Type B pancreatic cell (in vitro differentiated cells): ENCODE measurements at regions not wholly inside any gene's neighbourhood (a gene's known extent, or its start where the extent isn't known, plus 50 kb on each side); places are given as distances from the start of the nearest gene placed in this dataset.

ENCODE experiments used
- DNase-seq: peaks from one replicate; pipeline ENCODE4 v3.0.0; 2021; ENCODE audit warnings: mixed read lengths; ENCODE audit not compliant: unreplicated experiment; ENCODE audit errors: extremely low spot score
- H3K27ac Mint-ChIP-seq: 2 replicates; pipeline ENCODE4 v1.8.0; 2021; ENCODE audit warnings: mild to moderate bottlenecking, mixed read lengths
- H3K27me3 Mint-ChIP-seq: 2 replicates; pipeline ENCODE4 v1.8.0; 2021; ENCODE audit warnings: mixed read lengths
- H3K36me3 Mint-ChIP-seq: 2 replicates; pipeline ENCODE4 v1.8.0; 2021; ENCODE audit warnings: mixed read lengths
- H3K4me1 Mint-ChIP-seq: one replicate; pipeline ENCODE4 v1.8.0; 2021; ENCODE audit warnings: mixed read lengths; ENCODE audit not compliant: unreplicated experiment
- H3K4me3 Mint-ChIP-seq: 2 replicates; pipeline ENCODE4 v1.8.0; 2021; ENCODE audit warnings: mild to moderate bottlenecking, mixed read lengths
- H3K9me3 Mint-ChIP-seq: 2 replicates; pipeline ENCODE4 v1.8.0; 2021; ENCODE audit warnings: mixed read lengths
- CTCF ChIP-seq: fragments of 200-600 bp; sonication (generic); conservative IDR thresholded peaks from 2 replicates; pipeline ENCODE4 v1.5.0; 2021; ENCODE audit warnings: antibody characterized with exemption, mild to moderate bottlenecking

DNA sequence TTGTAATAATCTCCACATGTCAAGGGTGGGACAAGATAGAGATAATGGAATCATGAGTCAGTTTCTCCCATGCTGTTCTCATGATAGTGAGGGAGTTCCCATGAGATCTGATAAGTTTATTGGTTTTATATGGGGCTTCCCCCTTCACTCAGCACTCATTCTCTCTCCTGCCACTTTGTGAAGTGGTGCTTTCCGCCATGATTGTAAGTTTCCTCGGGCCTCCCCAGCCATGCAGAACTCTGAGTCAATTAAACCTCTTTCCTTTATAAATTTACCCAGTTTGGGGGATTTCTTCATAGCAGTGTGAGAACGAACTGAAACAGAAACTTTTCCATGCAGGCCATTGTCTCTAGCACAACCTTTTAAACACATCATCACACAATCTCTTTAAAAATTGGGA, 221.5 kb upstream of the BRINP3 start:
- H3K36me3 Mint-ChIP-seq: no peaks in the 10 kb centered on the region
- H3K27me3 Mint-ChIP-seq: no peaks in the 10 kb centered on the region
- TF ChIP-seq CTCF: no peak
- H3K27ac Mint-ChIP-seq: no peak overlapping the region
- no peaks in the 10 kb centered on the region for H3K9me3 Mint-ChIP-seq
- no peak overlapping the region for H3K4me3 Mint-ChIP-seq
- DNase-seq: no peak
- H3K4me1 Mint-ChIP-seq: no peaks in the 10 kb centered on the region

DNA sequence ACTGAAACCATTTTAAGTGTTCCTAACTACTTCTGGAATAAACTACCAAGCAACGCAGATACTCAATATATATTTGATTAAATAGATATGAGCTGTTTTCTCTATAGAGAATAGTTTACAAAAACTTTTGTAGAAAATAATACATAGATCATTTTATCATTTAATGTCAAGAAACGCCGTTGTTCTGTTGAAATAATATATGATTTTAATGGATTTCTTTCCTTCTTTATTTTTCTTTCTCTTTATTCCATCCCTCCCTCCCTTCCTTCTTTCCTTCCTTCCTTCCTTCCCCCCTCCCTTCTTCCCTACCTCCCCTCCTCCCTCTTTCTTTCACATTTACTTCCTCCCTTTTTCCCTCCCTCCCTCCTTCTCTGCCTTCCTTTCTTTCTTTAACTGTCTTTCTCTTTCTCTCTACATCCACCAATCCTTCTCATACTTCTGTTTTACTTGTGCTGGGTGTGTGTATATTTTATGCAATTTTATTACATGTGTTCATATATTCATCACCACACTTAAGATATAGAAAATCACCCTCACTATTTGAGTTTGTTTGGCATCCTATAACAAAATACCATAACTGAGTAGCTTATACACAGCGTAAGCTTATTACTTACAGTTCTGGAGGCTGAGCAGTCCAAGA, 230.9 kb upstream of the BRINP3 start:
- H3K9me3 Mint-ChIP-seq: no peaks in the 10 kb centered on the region
- TF ChIP-seq CTCF: no peak
- DNase-seq: no peak
- H3K27ac Mint-ChIP-seq: no peak overlapping the region
- no peaks in the 10 kb centered on the region for H3K4me1 Mint-ChIP-seq
- H3K27me3 Mint-ChIP-seq: no peaks in the 10 kb centered on the region
- H3K36me3 Mint-ChIP-seq: no peaks in the 10 kb centered on the region
- no peak overlapping the region for H3K4me3 Mint-ChIP-seq

GRCh38 chr1:190711069-190711468, 233.4 kb upstream of the BRINP3 start:
- no peaks in the 10 kb centered on the region for H3K9me3 Mint-ChIP-seq
- TF ChIP-seq CTCF: no peak
- H3K4me1 Mint-ChIP-seq: no peaks in the 10 kb centered on the region
- H3K27me3 Mint-ChIP-seq: no peaks in the 10 kb centered on the region
- H3K36me3 Mint-ChIP-seq: no peaks in the 10 kb centered on the region
- DNase-seq: no peak
- no peak overlapping the region for H3K27ac Mint-ChIP-seq
- no peak overlapping the region for H3K4me3 Mint-ChIP-seq

- no peak for DNase-seq
- H3K27ac Mint-ChIP-seq: no peak overlapping the region
- no peaks in the 10 kb centered on the region for H3K36me3 Mint-ChIP-seq
- H3K27me3 Mint-ChIP-seq: no peaks in the 10 kb centered on the region
- H3K9me3 Mint-ChIP-seq: no peaks in the 10 kb centered on the region
- no peak overlapping the region for H3K4me3 Mint-ChIP-seq
- H3K4me1 Mint-ChIP-seq: no peaks in the 10 kb centered on the region
- TF ChIP-seq CTCF: no peak
These were observed 239.4 kb upstream of the BRINP3 start for GRCh38 chr1:190717055-190717454.

- no peaks in the 10 kb centered on the region for H3K27me3 Mint-ChIP-seq
- H3K4me1 Mint-ChIP-seq: no peaks in the 10 kb centered on the region
- no peak for TF ChIP-seq CTCF
- no peaks in the 10 kb centered on the region for H3K9me3 Mint-ChIP-seq
- H3K4me3 Mint-ChIP-seq: no peak overlapping the region
- DNase-seq: no peak
- no peaks in the 10 kb centered on the region for H3K36me3 Mint-ChIP-seq
- no peak overlapping the region for H3K27ac Mint-ChIP-seq
These were observed 259.4 kb upstream of the BRINP3 start for GRCh38 chr1:190736971-190737590.
